MCF 10A (cell line): ENCODE measurements at regions not wholly inside any gene's neighbourhood (a gene's known extent, or its start where the extent isn't known, plus 50 kb on each side); places are given as distances from the start of the nearest gene placed in this dataset.

Experiments used
- BruUV-seq: library from RNA; stranded (reverse); fragments of 400-500 nt; replicated peaks from 2 replicates; lab custom pipeline; 2021; lab: Mats Ljungman, UMichigan
- CTCF ChIA-PET: fragments of 300-600 bp; sonication (Branson Sonifier 250); formaldehyde crosslinking; extraction: SDS; loops from one replicate; lab custom pipeline; 2021; ENCODE audit warnings: antibody characterized with exemption, inconsistent platforms; lab: Yijun Ruan, JAX
- POLR2A ChIA-PET: fragments of 300-600, 350-650 bp; sonication (Branson Sonifier 250); formaldehyde crosslinking; extraction: SDS; loops from one replicate; lab custom pipeline; 2020; ENCODE audit warnings: antibody characterized with exemption, inconsistent platforms; lab: Yijun Ruan, JAX
- DNase-seq: peaks from one replicate; pipeline ENCODE4 v3.0.0-alpha.2; 2018; ENCODE audit not compliant: unreplicated experiment
- H3K27ac Mint-ChIP-seq: one replicate; pipeline ENCODE4 v1.8.0; 2022; ENCODE audit warnings: mild to moderate bottlenecking, low read depth, mixed read lengths; ENCODE audit not compliant: unreplicated experiment
- H3K27me3 Mint-ChIP-seq: one replicate; pipeline ENCODE4 v1.8.0; 2022; ENCODE audit warnings: mixed read lengths; ENCODE audit not compliant: insufficient read depth, unreplicated experiment
- H3K36me3 Mint-ChIP-seq: one replicate; pipeline ENCODE4 v1.8.0; 2022; ENCODE audit warnings: mild to moderate bottlenecking, moderate library complexity, mixed read lengths; ENCODE audit not compliant: insufficient read depth, unreplicated experiment
- H3K4me1 Mint-ChIP-seq: one replicate; pipeline ENCODE4 v1.8.0; 2022; ENCODE audit warnings: mixed read lengths; ENCODE audit not compliant: insufficient read depth, unreplicated experiment
- H3K4me3 Mint-ChIP-seq: one replicate; pipeline ENCODE4 v1.8.0; 2022; ENCODE audit warnings: mild to moderate bottlenecking, moderate library complexity, mixed read lengths; ENCODE audit not compliant: unreplicated experiment
- H3K9me3 Mint-ChIP-seq: one replicate; pipeline ENCODE4 v1.8.0; 2022; ENCODE audit warnings: mixed read lengths; ENCODE audit not compliant: unreplicated experiment
- intact Hi-C: fragments of 100-400 bp; cut with micrococcal nuclease; formaldehyde crosslinking; loops from 2 replicates; pipeline ENCODE4 v1.14.1; 2022
- TF ChIP-seq, protein P1 (sequence below): fragments of 200-600 bp; IDR thresholded peaks from one replicate; pipeline ENCODE4 v1.8.0; 2022; ENCODE audit warnings: antibody characterized with exemption, mild to moderate bottlenecking; ENCODE audit not compliant: unreplicated experiment

- intact Hi-C loops: no loop called here
Observed at GRCh38 chr6:118367314-118367713, 180.8 kb upstream of the PLN start.

DNA sequence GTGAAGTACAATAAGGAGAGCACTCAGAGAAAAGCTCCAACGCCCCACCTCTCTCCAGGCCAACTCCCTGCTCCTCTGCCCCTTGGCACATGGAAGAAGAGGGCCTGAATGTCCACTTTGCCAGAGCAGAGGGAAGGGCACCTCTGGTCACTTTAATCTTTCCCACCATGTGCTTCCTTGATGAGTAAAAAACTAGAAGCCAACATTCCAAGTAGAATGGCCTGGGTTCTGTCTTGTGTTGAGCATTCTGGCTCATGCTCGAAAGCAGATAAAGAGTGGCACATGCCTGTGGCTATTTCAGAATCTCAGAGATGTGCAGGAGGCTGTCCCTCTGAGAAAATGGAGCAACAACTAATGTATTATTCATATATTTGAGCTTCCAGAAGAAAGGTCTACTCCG lies 177.4 kb upstream of the PLN start:
- POLR2A ChIA-PET: no interaction called here
- H3K27ac Mint-ChIP-seq: no peak overlapping the region
- BruUV-seq: no TSS peak

More at GRCh38 chr6:118367314-118367713, 180.8 kb upstream of the PLN start:
- no peak overlapping the region for H3K4me3 Mint-ChIP-seq
- H3K9me3 Mint-ChIP-seq: peaks cover 11% of the 10 kb centered on the region
- DNase-seq: no peak
- TF ChIP-seq, protein P1, sequence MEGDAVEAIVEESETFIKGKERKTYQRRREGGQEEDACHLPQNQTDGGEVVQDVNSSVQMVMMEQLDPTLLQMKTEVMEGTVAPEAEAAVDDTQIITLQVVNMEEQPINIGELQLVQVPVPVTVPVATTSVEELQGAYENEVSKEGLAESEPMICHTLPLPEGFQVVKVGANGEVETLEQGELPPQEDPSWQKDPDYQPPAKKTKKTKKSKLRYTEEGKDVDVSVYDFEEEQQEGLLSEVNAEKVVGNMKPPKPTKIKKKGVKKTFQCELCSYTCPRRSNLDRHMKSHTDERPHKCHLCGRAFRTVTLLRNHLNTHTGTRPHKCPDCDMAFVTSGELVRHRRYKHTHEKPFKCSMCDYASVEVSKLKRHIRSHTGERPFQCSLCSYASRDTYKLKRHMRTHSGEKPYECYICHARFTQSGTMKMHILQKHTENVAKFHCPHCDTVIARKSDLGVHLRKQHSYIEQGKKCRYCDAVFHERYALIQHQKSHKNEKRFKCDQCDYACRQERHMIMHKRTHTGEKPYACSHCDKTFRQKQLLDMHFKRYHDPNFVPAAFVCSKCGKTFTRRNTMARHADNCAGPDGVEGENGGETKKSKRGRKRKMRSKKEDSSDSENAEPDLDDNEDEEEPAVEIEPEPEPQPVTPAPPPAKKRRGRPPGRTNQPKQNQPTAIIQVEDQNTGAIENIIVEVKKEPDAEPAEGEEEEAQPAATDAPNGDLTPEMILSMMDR: no peak
- ChIA-PET CTCF (interaction anchor here (1.7 kb wide), 1 partner anchor 34 kb away, joined by 4 read pairs; no protein-coding TSS in a partner anchor), POLR2A (interaction anchor here (0.6 kb wide), 1 partner anchor 18 kb away, joined by 3 read pairs; no protein-coding TSS in a partner anchor)
- no peaks in the 10 kb centered on the region for H3K36me3 Mint-ChIP-seq
- BruUV-seq: no TSS peak
- H3K27me3 Mint-ChIP-seq: no peaks in the 10 kb centered on the region
- H3K4me1 Mint-ChIP-seq: no peaks in the 10 kb centered on the region
- no peak overlapping the region for H3K27ac Mint-ChIP-seq

DNA sequence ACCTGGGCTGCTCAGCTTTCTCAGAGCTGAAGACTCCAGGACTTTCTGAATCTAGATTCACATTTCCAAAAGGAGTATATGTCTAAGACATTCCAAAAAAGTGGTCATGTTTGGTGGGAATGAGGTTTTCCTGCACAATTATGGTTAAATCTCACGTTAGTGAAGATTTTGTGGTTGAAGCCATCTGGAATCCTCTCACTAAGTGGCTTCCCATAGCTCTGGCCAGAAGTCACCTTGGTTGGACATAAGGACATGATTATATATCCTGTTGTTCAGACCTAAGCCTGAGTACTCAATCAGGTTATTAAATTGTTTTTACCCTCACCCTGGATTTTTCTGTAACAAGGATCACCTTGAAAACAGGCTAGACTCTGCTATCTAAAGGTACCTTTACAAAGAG lies 176.1 kb upstream of the PLN start:
- BruUV-seq: no TSS peak
- H3K4me3 Mint-ChIP-seq: no peak overlapping the region
- no peak for DNase-seq
- POLR2A ChIA-PET: no interaction called here
- no peak overlapping the region for H3K27ac Mint-ChIP-seq
- no peaks in the 10 kb centered on the region for H3K36me3 Mint-ChIP-seq
- TF ChIP-seq, protein P1: no peak
- H3K4me1 Mint-ChIP-seq: no peaks in the 10 kb centered on the region
- H3K9me3 Mint-ChIP-seq: peaks cover 11% of the 10 kb centered on the region
- no peaks in the 10 kb centered on the region for H3K27me3 Mint-ChIP-seq
- intact Hi-C loops: no loop called here
- CTCF ChIA-PET: no interaction called here

More for the DNA sequence above, 177.4 kb upstream of the PLN start:
- Mint-ChIP-seq H3K36me3 (no peaks in the 10 kb centered on the region), H3K4me3 (no peak overlapping the region), H3K4me1 (no peaks in the 10 kb centered on the region), H3K9me3 (peaks cover 11% of the 10 kb centered on the region), H3K27me3 (no peaks in the 10 kb centered on the region)
- DNase-seq: no peak
- TF ChIP-seq, protein P1: no peak
- intact Hi-C loops: no loop called here
- CTCF ChIA-PET: no interaction called here

DNA sequence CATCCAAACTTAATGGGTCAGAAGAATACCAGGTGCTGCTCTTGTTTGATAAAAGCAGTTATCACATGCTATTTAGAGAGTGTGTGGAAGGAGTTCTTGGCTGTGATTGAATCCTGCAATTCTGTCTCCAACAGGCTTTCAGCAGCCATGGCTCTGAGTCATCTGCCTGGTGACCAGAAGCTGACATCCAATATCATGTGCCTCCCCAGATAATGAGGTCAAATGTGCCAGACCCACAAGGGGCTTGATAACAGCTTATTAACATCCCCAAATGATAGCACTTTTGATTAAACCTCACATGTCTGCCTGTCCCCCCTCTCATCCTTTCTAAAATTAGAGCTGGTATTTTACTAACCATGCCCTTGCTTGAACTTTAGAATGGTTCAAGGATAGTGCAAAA lies 175.7 kb upstream of the PLN start:
- intact Hi-C loops: no loop called here
- POLR2A ChIA-PET: no interaction called here
- Mint-ChIP-seq H3K27me3 (no peaks in the 10 kb centered on the region), H3K9me3 (peaks cover 7% of the 10 kb centered on the region), H3K4me3 (no peak overlapping the region), H3K36me3 (no peaks in the 10 kb centered on the region), H3K27ac (no peak overlapping the region), H3K4me1 (no peaks in the 10 kb centered on the region)
- BruUV-seq: no TSS peak
- DNase-seq: peak; percentile 10
- CTCF ChIA-PET: interaction anchor here (0.6 kb wide), 1 partner anchor 244 kb away, joined by 3 read pairs; no protein-coding TSS in a partner anchor
- TF ChIP-seq, protein P1: no peak
